Activated CD4-positive, alpha-beta T cell treated with anti-CD3 and anti-CD28 coated beads for 24 hours (primary cell): ENCODE measurements at regions not wholly inside any gene's neighbourhood (a gene's known extent, or its start where the extent isn't known, plus 50 kb on each side); places are given as distances from the start of the nearest gene placed in this dataset.
"Not testable (repeated sequence)": the region's sequence is repeated elsewhere in the genome, so short reads cannot be mapped to it uniquely, and the experiment has no call there.

Source experiments
- DNase-seq, 2 donors: peaks; one replicate each; pipeline ENCODE4 v3.0.0-alpha.2; 2020; ENCODE audit warnings: low read depth in 2 of 2

DNA sequence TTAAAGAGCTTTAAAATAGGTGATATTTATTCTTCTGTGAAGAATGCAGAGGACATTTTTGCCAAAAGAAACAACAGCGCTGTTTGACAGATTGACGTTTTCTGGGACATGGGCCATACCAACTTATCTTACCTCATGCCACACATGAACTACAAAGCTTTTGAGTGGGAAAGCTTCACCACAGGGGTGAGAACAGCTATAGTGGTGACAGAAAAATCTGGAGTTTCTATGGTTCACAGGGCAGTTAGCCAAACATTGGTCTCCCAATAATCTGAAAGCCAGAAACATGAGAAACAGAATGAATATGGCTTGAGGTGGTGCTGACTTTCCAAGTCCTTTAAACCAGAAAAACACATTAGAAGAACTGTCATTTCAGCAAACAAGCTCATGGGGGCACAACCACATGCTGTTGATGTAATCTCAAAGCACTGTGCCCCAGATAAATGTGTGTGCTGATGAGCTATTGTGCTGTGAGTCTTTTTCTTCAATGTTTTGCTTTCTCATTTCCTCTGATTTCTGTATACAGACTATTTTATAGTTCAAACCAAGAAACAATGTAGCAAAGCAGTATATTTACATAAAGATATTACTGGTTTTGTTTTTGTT, 905.4 kb downstream of the SLC16A7 start:
- DNase-seq = no peak

DNA sequence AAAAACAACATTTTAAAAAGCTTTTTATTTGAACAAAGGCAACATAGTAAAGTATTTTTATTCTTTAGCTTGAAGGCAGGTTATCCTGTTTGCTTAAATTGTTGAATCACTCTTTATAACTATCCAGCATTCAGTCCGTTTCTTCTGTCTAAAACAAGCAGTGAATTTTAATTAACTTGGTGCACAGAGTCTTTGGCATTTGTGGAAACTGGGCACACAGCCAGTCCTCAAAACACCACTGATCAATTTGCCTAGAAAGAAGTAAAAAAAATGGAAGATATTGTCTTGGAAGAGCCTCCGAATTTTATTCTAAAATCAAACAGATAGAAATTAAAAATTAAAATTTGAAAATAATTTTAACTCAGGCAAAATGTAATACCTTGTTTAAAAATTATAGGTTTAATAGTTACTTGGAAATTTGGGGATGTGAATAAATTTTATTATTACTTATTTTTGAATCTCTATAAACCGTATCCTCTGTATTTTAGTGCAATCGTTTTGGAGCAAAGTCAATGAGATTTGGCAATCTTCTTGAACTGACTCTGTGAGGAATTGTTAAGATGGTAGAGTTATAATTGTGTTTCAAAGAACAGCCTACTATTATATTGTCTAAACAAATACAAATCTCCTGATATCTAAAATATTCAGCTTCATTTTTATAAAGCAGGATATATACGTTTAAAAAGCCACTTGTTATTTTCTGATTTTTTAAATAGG, 927.0 kb downstream of the SLC16A7 start:
- DNase-seq = no peak

DNA sequence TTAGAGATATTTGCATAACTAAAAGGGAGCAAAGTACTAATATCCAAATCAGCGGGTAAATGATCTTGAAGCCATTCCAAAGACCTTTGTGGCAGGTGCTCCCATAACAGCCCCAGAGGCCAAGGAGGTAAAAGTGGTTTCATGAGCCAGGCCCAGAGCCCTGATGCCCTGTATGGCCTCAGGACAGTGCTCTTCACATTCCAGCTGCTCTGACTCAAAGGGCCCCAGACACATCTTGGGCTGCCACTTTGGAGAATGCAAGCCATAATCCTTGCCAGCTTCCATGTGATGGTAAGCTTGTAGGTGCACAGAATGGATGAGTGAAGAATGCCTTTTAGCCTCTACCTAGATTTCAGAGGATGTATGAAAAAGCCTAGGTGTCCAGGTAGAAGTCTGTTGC, 933.4 kb downstream of the SLC16A7 start:
- DNase-seq = no peak

DNA sequence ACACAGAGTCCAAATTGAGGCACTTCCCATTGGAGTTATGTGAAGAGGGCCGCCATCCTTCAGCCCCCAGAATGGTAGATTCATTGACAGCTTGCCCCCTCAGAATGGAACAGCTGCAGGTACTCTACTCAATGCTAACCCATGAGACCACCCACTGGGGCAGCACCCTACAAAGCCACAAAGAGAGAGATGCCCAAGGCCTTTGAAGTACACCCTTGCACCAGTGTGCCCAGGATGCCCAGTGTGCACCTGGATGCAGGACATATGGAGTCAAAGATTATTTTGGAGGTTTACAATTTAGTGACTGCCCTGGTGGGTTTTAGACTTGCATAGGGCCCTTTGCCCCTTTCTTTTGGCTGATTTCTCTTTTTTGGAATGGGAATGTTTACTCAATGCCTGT, 933.9 kb downstream of the SLC16A7 start:
- DNase-seq = no peak

DNA sequence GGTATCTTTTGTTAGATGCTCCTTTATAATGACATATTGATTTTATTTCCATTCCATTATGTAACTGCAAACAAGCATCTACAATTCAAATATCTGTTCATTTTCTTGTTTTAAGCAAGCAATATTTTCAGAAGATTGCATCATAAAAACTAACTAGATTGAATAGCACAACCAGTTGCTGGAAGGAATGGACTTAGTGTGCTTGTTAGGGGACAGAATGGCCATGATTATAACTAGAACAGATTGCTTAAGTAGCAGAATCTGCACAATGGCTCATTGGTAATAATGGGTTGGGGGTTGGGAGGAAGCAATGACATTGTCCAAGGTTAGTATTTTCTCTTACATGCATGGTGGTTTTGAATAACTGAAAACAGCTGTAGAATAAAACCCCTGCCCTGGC, 939.5 kb downstream of the SLC16A7 start:
- DNase-seq = no peak

DNA sequence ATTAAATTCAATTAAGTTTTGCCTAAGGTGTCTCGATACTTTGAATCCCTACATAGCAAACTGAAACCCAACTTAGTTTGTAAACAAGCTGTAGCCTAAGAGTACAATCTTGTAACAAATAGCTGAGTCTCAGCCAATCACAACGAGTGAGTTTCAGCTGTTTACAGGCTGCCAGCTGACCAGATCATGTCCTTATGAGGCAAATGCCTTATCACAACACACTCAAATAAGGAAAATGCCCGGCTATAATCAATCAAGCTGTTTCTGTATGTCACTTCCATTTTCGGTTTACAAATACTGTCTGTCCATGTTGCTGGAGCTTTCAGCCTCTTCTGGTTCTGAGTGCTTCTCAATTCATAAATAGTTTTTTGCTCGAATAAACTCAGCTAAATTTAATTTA, 943.8 kb downstream of the SLC16A7 start:
- no peak for DNase-seq

DNA sequence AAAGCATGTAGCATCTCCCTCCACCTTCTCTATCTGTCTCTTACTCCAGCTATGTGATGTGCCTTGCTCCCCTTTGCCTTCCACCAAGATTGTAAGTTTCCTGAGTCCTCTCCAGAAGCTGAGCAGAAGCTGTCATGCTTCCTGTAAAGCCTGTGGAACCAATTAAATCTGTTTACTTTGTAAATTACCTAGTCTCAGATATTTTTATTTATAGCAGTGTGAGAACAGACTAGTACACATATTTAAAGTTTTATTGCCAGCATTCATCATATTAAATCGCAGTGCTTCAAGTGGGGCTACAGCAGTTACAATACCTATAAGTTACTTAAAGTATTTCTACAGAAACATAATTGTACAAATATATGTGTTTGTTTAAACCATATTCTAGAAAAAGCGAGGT, 973.1 kb downstream of the SLC16A7 start:
- DNase-seq = no peak

DNA sequence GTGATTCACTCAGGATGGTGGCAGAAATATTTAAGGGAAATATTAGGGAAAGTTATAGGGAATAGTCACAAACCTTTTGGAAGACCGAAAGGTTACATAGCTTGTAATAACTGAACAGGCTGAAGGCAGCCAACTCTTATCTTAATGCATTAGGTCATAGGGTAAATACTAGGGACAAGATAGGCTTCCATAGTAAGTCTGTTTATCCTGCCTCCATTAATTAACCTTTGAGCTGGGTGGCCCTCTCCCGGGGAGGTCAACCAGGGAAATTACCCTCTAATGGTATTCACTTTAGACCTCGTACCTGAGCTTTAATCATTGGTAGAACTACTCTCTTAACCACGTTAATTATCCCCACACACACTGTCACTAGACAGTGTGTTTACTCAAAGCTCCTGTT, 981.8 kb downstream of the SLC16A7 start:
- DNase-seq = no peak

DNA sequence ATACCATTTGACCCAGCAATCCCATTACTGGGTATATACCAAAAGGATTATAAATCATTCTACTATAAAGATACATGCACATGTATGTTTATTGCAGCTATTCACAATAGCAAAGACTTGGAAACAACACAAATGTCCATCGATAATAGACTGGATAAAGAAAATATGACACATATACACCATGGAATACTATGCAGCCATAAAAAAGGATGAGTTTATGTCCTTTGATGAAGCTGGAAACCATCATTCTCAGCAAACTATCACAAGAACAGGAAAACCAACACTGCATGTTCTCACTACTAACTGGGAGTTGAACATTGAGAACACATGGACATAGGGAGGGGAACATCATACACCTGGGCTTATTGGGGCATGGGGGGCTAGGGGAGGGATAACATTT, 991.8 kb downstream of the SLC16A7 start:
- DNase-seq = not testable (repeated sequence)

DNA sequence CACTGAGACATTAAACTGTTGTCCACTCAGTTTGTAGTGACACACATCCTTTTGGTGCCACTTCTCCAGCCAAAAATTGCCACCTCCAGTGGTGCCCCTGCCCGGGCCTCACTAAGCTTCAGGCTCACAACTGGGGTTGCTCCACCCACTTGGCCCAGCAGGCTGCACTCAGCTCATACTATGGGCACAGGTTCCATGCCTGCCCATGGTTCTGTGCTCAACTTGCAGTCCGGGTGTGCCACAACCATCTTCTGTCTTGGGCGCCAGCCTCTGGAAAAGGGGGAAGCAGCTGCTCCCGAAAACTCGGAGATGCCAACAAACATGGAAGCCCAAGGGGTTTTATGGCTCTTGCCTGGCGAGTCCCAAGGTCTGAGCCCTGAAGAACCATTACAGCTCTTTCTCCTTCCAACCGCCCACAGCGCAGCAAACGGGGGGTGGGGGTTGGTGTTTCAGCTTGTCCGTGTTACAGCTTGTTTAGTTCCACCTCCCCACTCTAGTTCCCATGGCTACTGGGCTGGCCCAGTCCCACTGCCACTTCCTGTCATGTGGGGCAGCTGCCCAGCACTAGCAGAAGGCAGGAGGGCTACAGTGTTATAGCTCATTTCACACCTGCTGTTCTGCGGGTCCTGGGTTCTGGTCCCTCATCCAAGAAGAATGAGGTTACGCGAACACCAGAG, 998.3 kb downstream of the SLC16A7 start:
- no peak for DNase-seq

DNA sequence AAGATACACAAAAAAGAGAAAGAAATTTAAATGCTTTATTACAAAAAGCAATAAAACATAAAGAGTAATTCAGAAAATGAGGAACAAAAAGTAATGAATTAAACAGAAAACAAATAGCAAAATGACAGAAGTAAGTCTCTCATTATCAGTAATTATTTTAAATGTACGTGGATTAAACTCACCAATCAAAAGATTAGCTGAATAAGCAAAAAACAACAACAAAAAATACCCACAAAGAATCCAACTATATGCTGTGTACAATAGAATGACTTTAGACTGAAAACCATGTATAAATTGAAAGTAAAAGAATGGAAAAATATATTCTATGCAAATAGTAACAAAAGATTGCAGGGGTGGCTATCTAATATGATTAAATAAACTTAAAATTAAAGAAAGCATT, 1006.8 kb downstream of the SLC16A7 start:
- DNase-seq = no peak

DNA sequence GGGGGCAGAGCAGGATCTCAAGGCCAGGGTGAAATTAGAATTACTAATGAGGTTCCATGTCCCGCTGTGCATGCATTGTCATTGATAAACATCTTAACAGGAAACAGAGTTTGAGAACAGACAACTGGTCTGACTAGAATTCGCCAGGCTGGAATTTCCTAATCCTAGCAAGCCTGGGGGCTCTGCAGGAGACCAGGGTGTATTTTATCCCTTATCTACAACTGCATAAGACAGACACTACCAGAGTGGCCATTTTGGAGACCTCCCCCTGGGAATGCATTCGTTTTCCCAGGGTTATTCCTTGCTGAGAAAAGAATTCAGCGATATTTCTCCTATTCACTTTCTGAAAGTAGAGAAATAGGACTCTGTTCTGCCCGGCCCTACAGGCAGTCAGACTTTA, 1007.6 kb downstream of the SLC16A7 start:
- DNase-seq = not testable (repeated sequence)

DNA sequence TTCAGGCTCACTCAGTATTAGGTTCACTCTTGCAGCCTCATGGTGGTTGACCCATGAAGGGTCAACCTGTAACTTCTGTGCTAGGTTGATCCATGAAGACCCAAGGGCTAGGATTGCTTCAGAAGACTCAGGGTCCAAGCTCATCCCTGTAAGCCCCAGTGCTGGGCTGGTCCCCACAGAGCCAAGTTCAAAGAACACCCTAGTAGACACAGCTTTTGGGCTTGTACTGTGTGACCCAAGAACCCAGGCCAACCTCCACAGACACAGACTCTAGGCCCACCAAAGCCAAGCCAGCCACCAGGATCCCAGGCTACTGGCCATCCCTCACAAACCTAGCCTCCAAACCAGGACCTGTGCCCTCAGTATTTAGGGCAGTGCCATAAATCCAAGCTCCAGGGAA, 1020.6 kb downstream of the SLC16A7 start:
- DNase-seq = no peak

DNA sequence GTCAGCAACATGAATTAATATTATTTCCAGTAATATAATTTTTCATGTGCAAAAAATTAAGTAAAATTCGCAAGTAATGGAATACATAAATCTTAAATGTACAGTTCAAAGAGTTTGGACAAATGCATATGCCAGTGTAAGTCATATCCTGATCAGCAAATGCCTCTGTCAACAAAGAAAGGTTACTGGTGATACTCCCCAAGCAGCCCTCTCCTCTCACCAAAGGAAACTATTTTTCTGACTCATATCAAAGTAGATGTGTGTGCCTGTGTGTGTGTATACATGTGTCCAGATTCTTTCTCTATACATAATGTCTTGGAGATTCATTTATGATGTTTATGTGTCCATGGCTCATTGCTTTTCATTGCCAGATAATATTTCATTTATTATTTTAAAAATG, 1035.0 kb downstream of the SLC16A7 start:
- no peak for DNase-seq

DNA sequence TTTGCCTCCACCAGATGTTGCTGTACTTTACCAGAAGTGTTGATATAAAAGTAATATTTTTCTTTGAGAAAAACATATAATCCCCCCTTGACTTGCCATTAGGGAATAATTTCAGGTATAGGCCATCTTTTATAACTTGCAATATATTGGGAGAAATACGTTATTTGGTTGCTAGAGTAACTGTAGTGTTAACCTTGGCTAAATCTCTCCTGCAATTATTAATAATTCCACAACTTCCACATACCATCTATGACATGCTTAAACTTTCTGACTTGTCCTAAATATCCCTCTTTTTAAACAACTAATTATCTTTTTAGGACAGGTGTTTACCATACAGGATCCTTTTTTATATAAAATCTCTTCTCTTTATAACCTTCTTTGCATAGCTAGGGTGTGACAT, 1048.2 kb downstream of the SLC16A7 start:
- DNase-seq = no peak

DNA sequence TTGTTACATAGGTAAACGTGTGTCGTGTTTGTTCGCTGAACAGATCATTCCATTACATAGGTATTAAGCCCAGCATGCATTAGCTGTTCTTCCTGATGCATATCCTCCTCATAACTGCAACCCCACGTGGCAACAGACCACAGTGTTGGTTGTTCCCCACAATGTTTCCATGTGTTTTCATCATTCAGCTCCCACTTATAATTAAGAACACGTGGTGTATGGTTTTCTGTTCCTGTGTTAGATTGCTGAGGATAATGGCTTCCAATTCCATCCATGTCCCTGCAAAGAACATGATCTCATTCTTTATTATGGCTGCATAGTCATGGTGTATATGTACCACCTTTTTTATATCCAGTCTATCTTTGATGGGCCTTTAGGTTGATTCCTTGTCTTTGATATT, 1071.1 kb downstream of the SLC16A7 start:
- DNase-seq = no peak

DNA sequence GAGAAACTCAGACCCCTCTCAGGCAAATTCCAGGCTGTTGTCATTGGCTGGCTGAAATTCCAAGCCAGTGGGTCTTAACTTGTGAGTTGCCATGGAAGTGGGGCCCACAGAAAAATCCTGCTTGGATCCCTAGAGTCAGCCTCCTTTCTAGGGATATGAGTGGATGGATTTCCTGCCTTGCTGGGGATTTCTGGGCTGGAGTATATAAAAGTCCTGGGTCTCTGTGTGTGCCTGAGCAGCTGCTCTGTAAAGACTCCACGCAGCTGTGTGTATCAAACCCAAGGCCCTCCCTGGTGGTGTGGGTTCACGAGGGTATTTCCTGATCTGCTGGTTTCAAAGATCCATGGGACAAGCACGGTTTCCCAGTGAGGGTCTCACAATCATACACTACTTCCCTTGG, 1077.1 kb downstream of the SLC16A7 start:
- DNase-seq = no peak

DNA sequence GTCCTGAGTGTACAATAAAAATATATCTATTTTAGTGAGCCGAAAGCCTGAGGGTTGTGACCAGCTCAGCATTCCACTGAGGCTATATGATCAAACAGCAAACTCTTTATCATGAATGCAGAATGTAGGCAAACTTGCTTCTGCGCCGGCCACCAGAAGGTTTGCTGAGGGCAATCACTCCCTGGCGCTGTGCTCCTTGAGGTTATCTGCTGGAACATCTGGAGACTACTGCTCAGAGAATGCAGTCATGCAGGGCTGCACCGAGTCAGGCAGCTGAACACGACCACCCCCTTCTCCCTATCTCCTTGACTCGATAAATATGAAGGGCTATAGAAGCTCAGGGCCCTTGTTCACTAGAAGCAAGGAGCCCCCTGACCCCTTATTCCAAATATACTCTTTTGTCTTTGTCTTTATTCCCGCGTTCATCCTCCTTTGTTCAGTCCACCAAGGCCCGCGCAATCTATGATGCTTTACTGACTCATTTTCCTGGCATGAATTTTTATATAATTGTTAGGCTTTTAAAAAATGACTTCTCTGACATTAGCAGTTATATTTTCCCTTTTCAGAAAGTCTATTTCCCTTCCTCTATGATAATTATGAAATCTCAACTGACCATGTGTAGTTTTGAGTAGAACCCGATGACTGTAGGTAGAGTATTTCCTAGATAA, 1089.3 kb downstream of the SLC16A7 start:
- DNase-seq = no peak

DNA sequence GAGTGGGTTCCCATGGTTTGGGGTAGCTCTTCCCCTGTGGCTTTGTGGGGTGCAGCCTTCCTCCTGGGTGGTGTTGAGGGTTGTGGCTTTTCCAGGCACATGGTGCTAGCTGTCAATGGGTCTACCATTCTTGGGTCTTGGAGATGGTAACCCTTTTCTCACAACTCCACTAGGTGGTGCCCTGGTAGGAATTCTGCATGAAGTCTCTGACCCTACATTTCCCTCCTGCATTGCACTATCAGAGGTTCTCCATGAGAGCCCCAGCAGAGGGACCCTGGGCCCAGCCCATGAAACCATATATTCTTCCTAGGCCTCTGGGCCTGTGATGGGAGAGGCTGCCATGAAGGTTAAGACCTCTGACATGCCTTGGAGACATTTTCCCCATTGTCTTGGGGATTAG, 1093.3 kb downstream of the SLC16A7 start:
- no peak for DNase-seq

DNA sequence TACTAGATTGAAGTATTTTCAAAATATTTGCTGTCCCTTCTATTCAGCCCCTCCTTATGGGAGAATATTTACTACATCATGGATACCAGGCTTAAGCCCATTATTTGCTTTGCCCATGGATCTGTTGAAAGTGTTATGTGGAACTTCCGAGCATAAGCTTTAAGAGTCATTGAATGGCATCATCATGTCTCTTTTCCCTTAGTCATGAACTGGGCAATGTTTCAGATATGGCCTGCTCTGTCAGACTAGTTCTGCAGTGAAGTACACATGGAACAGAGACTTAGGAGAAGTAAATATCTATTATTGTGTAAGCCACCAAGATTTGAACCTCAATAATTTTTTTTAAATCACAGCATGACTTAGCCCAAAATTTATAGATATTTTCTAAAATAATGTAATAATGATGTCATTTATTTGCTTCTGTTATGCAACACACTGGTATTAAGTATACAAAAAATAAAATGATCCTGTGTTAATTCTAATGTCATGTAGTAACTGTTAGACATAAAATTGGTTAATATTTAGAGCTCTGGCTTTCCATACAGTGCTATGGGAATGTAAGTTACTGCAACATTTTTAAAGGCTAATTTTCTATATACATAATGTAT, 1097.3 kb downstream of the SLC16A7 start:
- no peak for DNase-seq

DNA sequence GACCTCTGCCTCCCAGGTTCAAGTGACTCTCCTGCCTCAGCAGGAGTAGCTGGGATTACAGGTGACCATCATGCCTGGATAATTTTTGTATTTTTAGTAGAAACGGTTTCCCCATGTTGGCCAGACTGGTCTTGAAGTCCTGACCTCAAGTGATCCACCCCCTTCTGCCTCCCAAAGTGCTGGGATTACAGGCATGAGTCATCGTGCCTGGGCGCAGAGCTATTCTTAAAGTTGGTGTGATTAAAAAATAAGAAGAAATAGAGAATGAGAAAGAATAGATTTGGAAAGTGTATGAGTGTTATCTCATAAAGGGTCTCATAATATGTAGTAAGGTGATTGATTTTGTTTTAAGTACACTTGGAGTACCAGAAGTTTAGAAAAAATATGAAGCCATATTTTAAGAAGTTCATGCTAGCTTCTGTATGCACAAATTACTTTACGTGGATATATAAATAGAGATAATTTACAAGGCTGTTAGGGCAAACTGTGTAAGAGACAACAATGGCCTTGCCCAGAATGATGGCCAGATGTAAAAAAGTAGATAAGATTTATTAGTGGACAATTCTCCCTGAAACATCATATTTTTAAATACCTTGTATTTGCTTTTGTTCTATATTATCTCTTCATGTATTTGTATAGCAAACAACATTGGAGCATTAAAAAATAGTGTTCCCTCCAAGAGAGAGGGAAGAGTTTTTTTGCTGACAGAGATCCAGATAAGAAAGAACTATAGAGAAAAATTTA, 1108.5 kb downstream of the SLC16A7 start:
- no peak for DNase-seq

DNA sequence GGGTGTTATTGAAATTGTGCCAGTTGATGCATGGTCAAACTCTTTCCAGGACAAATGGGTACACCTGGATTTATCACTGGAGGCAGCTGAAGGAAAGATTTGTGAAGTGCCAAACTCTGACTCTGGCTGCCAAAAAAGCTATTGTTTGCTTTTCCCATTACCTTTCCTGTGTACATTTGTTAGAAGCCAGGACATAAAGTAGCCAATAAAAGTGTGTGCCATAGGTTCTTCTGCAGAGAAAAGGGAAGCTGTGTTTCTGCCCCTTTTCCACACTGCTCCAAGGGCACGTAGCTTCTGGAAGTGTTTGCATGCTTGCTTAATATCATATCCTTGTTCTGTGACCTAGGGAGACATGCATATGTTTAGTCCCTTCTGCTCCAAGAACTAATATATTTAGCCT, 1114.4 kb downstream of the SLC16A7 start:
- DNase-seq = no peak
